ENCODE measurements at regions not wholly inside any gene's neighbourhood (a gene's known extent, or its start where the extent isn't known, plus 50 kb on each side); places are given as distances from the start of the nearest gene placed in this dataset.

GRCh38 chr18:71130351-71130750 lies 841.5 kb downstream of the SOCS6 start:
- TF ChIP-seq CTCF (IDR thresholded peaks at IDR 0.05) (no peak), EP300 (IDR thresholded peaks at IDR 0.05) (no peak)

Data from tibial nerve (tissue), 4 donors.